Hepatocyte (in vitro differentiated cells): ENCODE measurements at regions not wholly inside any gene's neighbourhood (a gene's known extent, or its start where the extent isn't known, plus 50 kb on each side); places are given as distances from the start of the nearest gene placed in this dataset.

Source experiments
- DNase-seq: peaks from one replicate; pipeline ENCODE4 v3.0.0-alpha.2; 2016; ENCODE audit warnings: low spot score
- H2AFZ ChIP-seq: fragments of 200-600 bp; sonication (generic); 2 replicates; pipeline ENCODE4 v1.6.0; 2016; ENCODE audit warnings: antibody characterized with exemption, mild to moderate bottlenecking
- H3K27ac ChIP-seq: fragments of 200-600 bp; sonication (generic); 2 replicates; pipeline ENCODE4 v1.5.1; 2016; ENCODE audit warnings: mild to moderate bottlenecking
- H3K27me3 ChIP-seq: fragments of 200-600 bp; sonication (generic); 2 replicates; pipeline ENCODE4 v1.6.1; 2016
- H3K36me3 ChIP-seq: fragments of 200-600 bp; sonication (generic); replicated peaks from 2 replicates; pipeline ENCODE4 v1.5.1; 2016; ENCODE audit warnings: low read depth; ENCODE audit not compliant: insufficient read depth
- H3K4me1 ChIP-seq: fragments of 200-600 bp; sonication (generic); 2 replicates; pipeline ENCODE4 v1.5.1; 2016; ENCODE audit warnings: mild to moderate bottlenecking, moderate library complexity; ENCODE audit not compliant: insufficient read depth
- H3K4me2 ChIP-seq: fragments of 200-600 bp; sonication (generic); 2 replicates; pipeline ENCODE4 v1.6.0; 2016
- H3K4me3 ChIP-seq: fragments of 200-600 bp; sonication (generic); 2 replicates; pipeline ENCODE4 v1.5.1; 2016; ENCODE audit warnings: mild to moderate bottlenecking
- H3K79me2 ChIP-seq: fragments of 200-600 bp; sonication (generic); 2 replicates; pipeline ENCODE4 v1.6.0; 2017; ENCODE audit warnings: mild to moderate bottlenecking
- H3K9me2 ChIP-seq: fragments of 200-600 bp; sonication (generic); replicated peaks from 2 replicates; pipeline ENCODE4 v1.6.0; 2017; ENCODE audit warnings: mild to moderate bottlenecking; ENCODE audit not compliant: insufficient read depth
- H3K9me3 ChIP-seq: fragments of 200-600 bp; sonication (generic); 2 replicates; pipeline ENCODE4 v1.5.1; 2016; ENCODE audit warnings: low read depth, mild to moderate bottlenecking
- H4K20me1 ChIP-seq: fragments of 200-600 bp; sonication (generic); 2 replicates; pipeline ENCODE4 v1.6.0; 2016; ENCODE audit warnings: mild to moderate bottlenecking; ENCODE audit not compliant: insufficient read depth, poor library complexity, severe bottlenecking
- CTCF ChIP-seq: fragments of 200-600 bp; sonication (generic); IDR thresholded peaks from 2 replicates; pipeline ENCODE4 v1.5.1; 2016; ENCODE audit warnings: antibody characterized with exemption, mild to moderate bottlenecking; ENCODE audit not compliant: poor library complexity
- EZH2 ChIP-seq: fragments of 200-600 bp; sonication (generic); IDR thresholded peaks from 2 replicates; pipeline ENCODE4 v1.6.1; 2016; ENCODE audit warnings: antibody characterized with exemption, mild to moderate bottlenecking, borderline replicate concordance
- EZH2phosphoT487 ChIP-seq: fragments of 200-600 bp; sonication (generic); IDR thresholded peaks from one replicate; pipeline ENCODE4 v1.6.1; 2018; ENCODE audit warnings: antibody characterized with exemption, mild to moderate bottlenecking, low read depth, moderate library complexity; ENCODE audit not compliant: unreplicated experiment, severe bottlenecking
- WGBS: methylation state at CpG from one replicate; pipeline ENCODE4 v1.1.6; 2016; ENCODE audit warnings: low lambda C conversion rate; ENCODE audit errors: missing lambda C conversion rate; 5-methylcytosine and 5-hydroxymethylcytosine counted together

DNA sequence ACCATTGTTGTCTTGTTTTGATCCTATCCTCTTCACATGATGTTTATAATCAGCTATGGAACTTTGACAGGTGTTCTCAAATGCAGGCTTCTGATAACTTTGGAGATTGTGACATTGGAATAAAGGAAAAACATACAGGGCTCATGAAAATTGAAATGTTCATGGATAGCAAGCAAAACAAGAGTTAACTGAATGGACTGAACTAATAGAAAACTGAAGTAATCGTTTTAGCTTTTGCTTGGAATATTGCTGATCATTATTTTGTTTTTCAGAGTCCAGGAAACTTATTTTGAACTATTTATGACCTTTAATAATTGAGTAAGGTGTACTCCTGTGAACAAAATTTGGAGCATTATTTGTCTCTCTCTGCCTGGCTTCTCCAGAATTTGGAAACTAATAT, 436.7 kb upstream of the CDH9 start:
- DNase-seq = no peak
- H3K4me1 ChIP-seq = no peaks in the 10 kb centered on the region
- no peaks in the 10 kb centered on the region for H3K9me2 ChIP-seq
- no peak overlapping the region for H3K27ac ChIP-seq
- 78% methylated on average over 1 of the region's 1 CpG for WGBS
- H3K36me3 ChIP-seq = no peaks in the 10 kb centered on the region
- no peak overlapping the region for H3K4me2 ChIP-seq
- no peaks in the 10 kb centered on the region for H3K27me3 ChIP-seq
- no peaks in the 10 kb centered on the region for H3K9me3 ChIP-seq
- no peaks in the 10 kb centered on the region for H3K79me2 ChIP-seq
- no peak overlapping the region for H3K4me3 ChIP-seq
- TF ChIP-seq EZH2phosphoT487 (no peak), CTCF (no peak), EZH2 (no peak)
- no peaks in the 10 kb centered on the region for H4K20me1 ChIP-seq
- no peak overlapping the region for H2AFZ ChIP-seq

- TF ChIP-seq EZH2 (no peak), CTCF (no peak), EZH2phosphoT487 (no peak)
- no peak overlapping the region for H3K4me3 ChIP-seq
- H4K20me1 ChIP-seq = no peaks in the 10 kb centered on the region
- H3K9me3 ChIP-seq = no peaks in the 10 kb centered on the region
- H2AFZ ChIP-seq = no peak overlapping the region
- DNase-seq = no peak
- no peaks in the 10 kb centered on the region for H3K9me2 ChIP-seq
- H3K4me2 ChIP-seq = peak overlapping the region; percentile 44
- H3K4me1 ChIP-seq = no peaks in the 10 kb centered on the region
- no peaks in the 10 kb centered on the region for H3K79me2 ChIP-seq
- no peak overlapping the region for H3K27ac ChIP-seq
- no peaks in the 10 kb centered on the region for H3K36me3 ChIP-seq
- H3K27me3 ChIP-seq = no peaks in the 10 kb centered on the region
Measured at GRCh38 chr5:27474395-27474794, 436.0 kb upstream of the CDH9 start.

GRCh38 chr5:27474047-27474309, 435.6 kb upstream of the CDH9 start:
- no peak for DNase-seq
- no peaks in the 10 kb centered on the region for H3K4me1 ChIP-seq
- H2AFZ ChIP-seq = peak overlapping the region; percentile 11
- no peak overlapping the region for H3K4me3 ChIP-seq
- TF ChIP-seq EZH2 = no peak
- TF ChIP-seq CTCF = no peak
- TF ChIP-seq EZH2phosphoT487 = no peak
- no peaks in the 10 kb centered on the region for H4K20me1 ChIP-seq
- H3K79me2 ChIP-seq = no peaks in the 10 kb centered on the region
- H3K27me3 ChIP-seq = no peaks in the 10 kb centered on the region
- peak overlapping the region; percentile 44 for H3K4me2 ChIP-seq
- H3K36me3 ChIP-seq = no peaks in the 10 kb centered on the region
- H3K9me2 ChIP-seq = no peaks in the 10 kb centered on the region
- H3K9me3 ChIP-seq = no peaks in the 10 kb centered on the region
- no peak overlapping the region for H3K27ac ChIP-seq
- WGBS = 57% methylated on average over 2 of the region's 2 CpGs

DNA sequence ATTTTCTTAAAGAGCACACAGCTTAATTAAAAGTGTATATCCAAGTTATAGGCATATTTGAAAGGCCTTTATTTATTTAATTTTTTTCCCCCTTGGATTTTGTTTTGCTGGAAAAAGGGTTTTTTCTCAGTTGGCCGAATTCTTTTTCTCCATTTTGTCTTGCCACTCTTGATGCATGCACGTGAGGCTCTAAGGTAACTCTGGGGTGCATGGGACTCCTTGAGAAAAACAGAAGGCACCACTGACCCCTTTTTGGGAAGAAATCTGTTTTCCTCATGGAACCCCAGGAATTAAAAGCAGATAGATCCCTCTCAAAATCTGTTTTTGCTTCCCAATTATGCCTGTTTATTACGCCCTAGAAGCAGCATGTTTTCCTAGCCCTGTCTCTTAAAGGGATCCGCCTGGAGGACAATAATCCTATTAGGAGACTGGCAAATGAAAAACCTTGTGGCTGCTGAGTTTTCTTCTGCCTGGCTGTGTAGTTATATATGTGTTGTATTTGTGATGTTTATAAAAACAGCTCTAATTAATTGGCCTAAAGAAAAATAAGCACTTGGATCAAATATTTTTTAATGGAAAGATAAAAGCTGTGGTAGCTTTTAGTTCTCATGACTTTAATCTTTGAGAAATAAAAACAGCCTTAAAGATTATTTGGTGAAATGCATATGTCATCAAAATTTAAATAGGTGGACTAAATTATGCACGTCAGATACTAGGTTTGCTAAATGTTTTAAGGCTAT, 435.1 kb upstream of the CDH9 start:
- Histone ChIP-seq H4K20me1 (no peaks in the 10 kb centered on the region), H3K4me2 (peak overlapping the region; percentile 44), H2AFZ (peak overlapping the region; percentile 11), H3K27me3 (no peaks in the 10 kb centered on the region), H3K4me1 (no peaks in the 10 kb centered on the region), H3K4me3 (peak overlapping the region; percentile 24), H3K27ac (peak overlapping the region; percentile 45), H3K9me2 (no peaks in the 10 kb centered on the region), H3K9me3 (no peaks in the 10 kb centered on the region), H3K79me2 (no peaks in the 10 kb centered on the region), H3K36me3 (no peaks in the 10 kb centered on the region)
- no peak for TF ChIP-seq CTCF
- TF ChIP-seq EZH2 = no peak
- TF ChIP-seq EZH2phosphoT487 = no peak
- no peak for DNase-seq
- WGBS = 62% methylated on average over 5 of the region's 5 CpGs
